HG03520 (cell line): ENCODE measurements at regions not wholly inside any gene's neighbourhood (a gene's known extent, or its start where the extent isn't known, plus 50 kb on each side); places are given as distances from the start of the nearest gene placed in this dataset.

Experiments
- ATAC-seq: cut with Tn5 transposase; IDR thresholded peaks from one replicate; pipeline ENCODE4 v1.9.1; 2021; ENCODE audit warnings: mild to moderate bottlenecking, moderate library complexity; ENCODE audit not compliant: unreplicated experiment

DNA sequence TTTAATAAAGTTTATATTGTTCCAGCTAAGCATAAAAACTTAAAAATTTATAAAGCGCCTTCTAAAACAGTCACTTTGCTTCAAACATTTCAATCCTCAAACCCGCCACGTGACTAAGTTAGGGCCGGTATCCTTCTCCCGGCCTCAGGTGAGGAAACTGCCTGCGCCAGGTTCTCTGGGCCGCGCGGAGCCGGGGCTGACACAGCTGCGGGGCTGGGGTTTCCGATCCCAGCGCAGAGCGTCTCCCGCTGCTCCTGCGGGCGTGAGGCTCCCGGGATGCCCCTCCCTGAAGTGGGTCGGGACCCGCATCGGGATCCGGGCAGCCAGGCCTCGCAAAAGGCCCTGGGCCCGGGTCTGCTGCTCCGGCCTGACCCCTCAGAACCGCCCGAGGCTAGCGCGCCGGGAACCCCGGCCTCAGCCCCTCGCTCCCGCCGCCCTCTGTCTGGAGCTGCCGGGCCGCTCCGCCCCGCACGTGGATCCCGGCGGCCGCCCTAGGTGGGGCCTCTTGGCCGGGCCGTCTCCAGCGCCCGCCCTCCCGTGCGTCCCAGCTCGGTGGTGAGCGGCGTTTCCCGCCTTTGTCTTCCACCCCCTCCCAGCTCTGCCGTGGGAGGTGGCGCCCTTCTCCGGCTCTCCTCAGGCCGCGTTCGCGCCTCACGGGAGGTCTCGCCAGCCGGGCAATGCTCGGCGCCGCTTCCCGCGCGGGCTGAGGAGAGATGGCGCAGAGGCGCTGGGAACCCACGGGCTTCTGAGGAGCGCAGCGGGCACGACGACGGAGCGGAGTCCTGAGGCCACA lies 267.9 kb downstream of the DLL1 start:
- ATAC-seq = no peak

- ATAC-seq = no peak
Observed at GRCh38 chr6:170022291-170022722, 268.6 kb downstream of the DLL1 start.

GRCh38 chr6:170021579-170021978 lies 269.3 kb downstream of the DLL1 start:
- no peak for ATAC-seq

DNA sequence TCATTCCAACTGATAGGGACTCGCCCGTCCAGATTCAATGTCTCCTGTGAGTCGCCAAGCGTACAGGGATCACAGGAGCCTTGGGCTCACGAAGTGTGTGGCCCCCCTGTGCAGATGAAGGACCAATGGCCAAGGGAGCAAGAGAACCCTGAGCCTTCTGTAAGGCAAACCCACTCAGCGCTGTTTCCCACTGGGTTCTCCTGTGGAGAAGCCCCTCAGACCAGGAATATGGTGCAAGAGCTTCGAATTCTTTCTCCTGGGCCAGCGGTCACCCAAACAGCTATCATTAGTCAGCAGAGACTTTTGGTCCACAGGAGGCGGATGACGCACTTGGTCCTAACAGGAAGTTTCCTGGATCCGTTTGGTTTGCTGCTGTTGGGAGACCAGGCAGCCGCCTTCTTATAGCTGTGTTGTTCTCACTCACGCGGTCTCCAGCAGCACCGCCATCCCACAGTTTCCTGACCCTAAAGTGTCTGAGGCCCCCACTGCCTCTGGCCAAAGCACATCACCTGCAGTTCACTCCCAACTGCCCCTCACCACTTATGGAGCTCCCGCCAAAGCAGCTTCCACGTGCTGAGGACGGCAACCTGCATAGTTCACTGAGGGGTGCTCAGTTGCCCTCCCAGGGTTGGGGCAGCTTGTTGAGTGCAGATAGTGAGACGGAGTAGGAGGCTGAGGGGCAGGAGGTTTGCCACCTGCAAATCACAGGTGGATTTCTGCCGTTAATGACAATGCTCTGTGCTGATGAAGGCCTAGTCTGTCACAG lies 268.6 kb downstream of the ERMARD start:
- no peak for ATAC-seq

DNA sequence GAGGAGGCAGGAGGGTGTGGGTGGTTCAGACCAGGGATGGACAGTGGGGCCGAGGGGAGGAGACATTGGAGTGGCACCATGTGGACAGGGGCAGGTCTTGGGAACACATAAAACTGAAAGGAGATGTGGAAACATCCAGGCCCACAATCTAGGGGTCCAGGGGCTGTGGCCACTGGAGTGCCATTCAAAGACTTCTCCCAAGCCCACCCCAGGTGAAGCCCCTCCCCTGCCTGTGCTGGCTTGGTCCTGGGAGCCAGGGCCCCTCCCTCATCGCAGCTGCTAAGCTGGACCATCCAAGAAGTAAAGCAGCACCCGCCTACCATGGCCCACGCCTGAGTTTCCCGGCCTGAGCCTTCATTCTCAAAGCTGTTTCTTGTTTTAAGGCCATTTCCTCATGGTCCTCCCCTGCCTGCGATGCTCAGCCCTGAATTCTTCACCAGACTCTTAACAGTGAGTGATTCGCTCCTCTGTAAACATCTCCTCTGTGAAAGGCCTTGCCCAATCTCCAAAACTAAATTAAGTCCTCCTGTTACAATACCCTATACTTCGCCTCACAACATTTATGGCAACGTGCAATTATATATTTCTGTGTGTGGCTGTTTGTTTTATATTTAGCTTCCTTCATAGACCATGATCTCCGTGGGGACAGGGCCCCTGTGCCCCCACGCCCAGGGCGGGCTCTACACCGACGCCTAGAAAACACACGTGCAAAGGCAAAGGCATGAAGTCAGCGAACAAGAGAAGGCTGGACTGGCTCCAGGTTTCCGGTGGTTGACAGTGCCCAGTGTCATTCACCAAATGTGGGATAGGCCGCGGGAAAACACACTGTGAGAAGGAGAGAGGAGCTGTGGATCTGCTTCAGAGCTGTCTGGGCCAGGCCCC lies 267.8 kb downstream of the ERMARD start:
- ATAC-seq = no peak

DNA sequence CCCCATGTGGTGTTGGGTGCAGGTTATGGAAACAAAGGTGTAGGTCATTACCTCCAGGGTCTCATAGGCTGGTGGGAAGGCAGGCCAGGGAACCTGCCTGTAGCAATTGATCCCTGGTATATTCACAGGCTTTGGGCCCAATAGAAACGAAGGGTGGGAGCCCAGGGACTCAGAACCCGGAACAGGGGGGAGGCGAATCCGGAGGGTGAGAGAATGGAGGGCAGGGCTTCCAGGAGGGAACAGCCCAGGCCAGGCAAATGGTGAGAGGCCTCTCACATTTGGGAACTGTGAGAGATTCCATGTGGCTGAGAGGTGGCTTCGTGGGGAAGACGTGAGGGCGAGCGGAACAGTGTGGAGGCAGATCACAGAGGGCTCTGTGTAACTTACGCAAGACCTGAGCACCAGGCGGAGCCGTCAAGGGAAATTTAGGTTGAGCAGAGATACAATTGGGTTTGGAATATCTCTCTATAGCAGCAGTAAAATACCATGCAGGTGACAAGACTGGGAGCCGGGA lies 267.1 kb downstream of the ERMARD start:
- no peak for ATAC-seq

DNA sequence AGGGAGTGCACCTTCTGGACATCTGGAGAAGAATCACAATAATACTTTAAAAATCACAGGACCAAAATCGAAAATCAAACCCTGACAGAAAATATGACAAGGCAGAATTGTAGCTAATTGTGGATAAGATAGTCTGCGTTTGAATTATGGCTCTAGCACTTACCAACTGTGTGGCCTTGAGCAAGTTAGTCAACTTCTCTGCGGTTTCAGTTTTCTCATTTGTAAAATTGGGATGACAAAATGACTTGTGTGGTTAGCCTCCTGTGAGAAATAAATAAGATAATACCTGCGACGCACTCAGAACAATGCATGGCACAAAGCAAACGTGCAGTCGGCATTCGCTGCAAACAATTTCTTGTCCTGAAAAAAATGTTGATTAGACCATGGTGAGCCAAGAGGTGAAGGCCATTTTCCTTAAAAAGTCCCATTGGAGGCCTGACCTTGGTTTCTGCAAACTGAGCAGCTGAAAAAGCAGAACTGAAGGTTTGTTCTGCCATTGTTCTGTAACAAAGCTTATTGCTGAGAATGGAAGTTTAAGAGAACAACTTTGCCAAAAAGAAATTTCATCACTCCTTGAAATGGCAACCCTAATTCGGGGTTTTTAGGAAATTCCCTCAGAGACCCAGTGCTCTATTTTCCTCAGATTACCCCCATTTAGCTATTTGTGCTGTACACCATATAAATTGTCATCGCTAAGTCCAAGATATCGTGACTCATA lies 266.3 kb downstream of the ERMARD start:
- ATAC-seq = no peak

DNA sequence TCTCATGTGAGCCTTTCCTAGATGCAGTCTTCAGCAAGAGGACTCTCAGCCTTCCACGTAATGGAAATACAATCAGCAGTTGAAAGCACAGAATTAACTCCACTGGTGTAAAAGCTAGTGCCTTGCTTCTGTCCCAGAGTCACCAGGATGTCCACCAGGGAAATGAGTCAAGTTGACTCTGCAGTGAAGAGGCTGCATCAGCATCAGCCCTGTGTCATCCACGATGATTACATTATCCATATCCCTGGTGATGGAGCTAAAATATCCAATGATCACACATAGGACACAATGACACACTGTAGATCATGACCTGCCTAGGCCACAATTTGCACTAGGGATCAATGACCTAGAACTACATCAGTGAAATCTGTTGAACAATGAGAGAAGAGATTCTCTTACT lies 262.4 kb downstream of the ERMARD start:
- no peak for ATAC-seq

DNA sequence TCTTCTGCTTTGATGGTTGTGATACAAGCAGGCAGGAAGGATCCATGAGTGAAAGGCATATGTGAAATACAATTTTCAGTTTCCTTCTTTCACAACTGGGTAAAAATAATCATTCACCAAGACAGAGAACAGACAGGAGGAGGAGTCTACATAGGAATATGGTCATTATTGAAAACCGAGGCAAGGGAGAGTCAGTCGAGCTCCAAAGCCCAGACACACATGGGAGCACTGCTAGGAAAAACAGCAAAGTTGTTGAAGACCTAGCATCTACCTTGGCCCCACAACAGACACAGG lies 260.6 kb downstream of the ERMARD start:
- no peak for ATAC-seq

DNA sequence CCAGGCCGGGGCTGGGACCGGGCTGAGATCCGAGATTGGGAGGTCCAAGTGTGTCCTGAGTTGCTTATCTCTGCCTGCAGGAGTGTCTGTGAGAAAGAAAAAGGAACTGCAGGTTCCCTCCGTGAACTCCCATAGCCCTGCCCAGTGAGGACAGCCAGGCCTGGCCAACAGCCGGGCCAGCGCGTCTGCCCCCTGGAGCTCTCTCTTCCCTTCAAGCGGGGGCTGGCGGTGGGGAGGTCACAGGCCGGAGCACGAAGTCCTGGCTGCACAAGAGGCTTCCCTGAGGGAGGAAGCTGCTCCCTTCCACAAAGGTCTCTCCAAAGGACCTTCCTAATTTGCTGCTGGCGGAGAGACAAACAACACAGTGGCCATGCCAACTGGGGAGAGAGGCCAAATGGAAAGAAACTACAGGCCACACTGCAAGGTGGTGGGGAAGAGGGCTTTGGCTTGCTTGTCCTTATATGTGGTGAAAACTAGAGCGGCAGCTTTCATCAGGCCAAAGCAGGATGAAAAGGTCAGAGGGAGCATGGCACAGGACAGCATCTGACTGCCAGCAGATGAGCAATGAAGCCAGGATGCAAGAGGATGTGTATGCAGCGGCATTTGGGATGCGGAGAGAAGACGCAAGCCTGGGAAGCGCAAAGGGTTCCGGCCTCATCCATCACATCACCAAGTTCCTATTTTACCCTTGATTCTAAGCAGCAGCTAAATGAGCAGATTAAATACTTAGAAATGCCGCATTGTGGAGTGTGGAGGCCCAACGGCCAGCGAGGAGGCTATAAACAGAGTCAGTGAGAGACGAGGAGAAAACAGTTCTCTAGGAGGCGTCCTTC lies 260.0 kb downstream of the ERMARD start:
- ATAC-seq = no peak

- no peak for ATAC-seq
Observed at GRCh38 chr6:170010665-170011203, 259.3 kb downstream of the ERMARD start.

DNA sequence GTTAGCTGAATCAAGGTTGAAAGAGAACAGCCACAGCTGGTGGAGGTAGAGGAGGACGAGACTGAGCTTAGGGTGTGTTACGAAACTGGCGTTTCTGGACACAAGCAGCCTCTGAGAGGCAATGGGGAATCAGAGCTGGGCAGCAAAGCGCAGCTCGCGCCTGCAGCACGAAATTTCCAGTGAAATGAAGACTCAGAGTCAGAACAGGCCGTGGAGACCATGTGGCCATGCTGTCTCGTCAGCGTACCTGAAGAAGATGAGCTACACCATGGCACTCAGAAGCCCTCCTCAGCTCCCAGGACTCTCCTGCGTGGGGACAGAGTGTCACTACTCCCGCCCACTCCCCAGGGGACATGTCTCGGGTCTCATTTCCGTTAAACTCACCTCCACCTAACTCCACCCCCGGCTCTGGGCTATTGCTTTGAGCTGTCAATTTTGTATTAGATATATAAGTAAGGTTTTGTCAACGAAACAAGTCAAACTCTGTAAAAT lies 256.9 kb downstream of the ERMARD start:
- ATAC-seq = no peak

DNA sequence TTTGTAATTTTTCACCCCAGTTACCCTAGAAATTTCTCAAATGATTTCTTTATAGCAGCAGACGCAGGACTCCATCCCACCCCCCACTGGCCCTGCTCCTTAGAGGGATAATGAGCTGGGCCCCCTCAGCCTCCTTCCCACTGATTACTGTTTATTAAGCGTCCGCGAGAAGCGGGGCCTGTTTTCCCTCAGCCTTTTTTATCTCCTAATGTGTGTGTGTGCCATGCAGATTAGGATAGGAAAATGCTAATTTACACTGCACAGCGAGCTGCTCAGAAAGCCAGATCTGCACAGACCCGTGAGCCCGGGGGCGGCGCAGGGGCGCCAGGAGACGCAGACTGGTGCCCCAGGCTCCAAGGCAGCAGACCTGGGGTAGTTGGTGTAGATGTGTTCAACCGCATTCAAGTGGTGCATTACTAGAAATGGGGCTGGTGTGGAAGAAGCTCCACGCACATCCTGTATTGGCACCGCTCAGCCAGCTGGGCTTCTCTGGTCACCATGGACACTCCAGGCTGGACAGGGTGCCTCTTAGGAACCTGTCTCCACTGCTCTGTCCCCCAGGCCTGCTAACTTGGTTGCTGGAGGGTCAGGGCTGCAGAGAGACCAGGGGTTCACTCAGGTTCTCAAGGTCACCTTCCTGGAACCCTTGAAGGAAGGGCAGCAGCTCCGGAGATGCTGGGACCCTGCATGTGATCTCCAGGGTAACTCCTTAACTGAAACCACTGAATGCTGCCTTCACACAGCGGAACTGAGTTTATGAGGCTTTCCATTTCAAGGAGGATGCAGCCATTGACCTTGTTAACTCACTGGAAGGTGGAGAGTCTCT lies 256.3 kb downstream of the ERMARD start:
- no peak for ATAC-seq

- no peak for ATAC-seq
Observed at GRCh38 chr6:170006900-170007467, 255.6 kb downstream of the ERMARD start.

- no peak for ATAC-seq
Observed at GRCh38 chr6:170006071-170006899, 254.9 kb downstream of the ERMARD start.

GRCh38 chr6:170005665-170006064 lies 254.2 kb downstream of the ERMARD start:
- no peak for ATAC-seq

- no peak for ATAC-seq
Observed at GRCh38 chr6:170004585-170005210, 253.3 kb downstream of the ERMARD start.
